HG02840 (cell line): ENCODE measurements at regions not wholly inside any gene's neighbourhood (a gene's known extent, or its start where the extent isn't known, plus 50 kb on each side); places are given as distances from the start of the nearest gene placed in this dataset.
"Not testable (repeated sequence)": the region's sequence is repeated elsewhere in the genome, so short reads cannot be mapped to it uniquely, and the experiment has no call there.

Source experiments
- ATAC-seq: cut with Tn5 transposase; IDR thresholded peaks from one replicate; pipeline ENCODE4 v1.9.1; 2021; ENCODE audit warnings: mild to moderate bottlenecking, moderate library complexity, moderate number of reproducible peaks; ENCODE audit not compliant: unreplicated experiment, low FRiP score

GRCh38 chr10:25849988-25850387, 84.0 kb upstream of the MYO3A start:
- ATAC-seq = no peak

- no peak for ATAC-seq
Observed at GRCh38 chr10:25851548-25851947, 82.5 kb upstream of the MYO3A start.

- no peak for ATAC-seq
Observed at GRCh38 chr10:25852364-25852941, 81.6 kb upstream of the MYO3A start.

GRCh38 chr10:25858076-25858475, 76.0 kb upstream of the MYO3A start:
- ATAC-seq = no peak

- ATAC-seq = no peak
Observed at GRCh38 chr10:25865267-25865666, 68.8 kb upstream of the MYO3A start.

GRCh38 chr10:25867321-25867720, 66.7 kb upstream of the MYO3A start:
- no peak for ATAC-seq

GRCh38 chr10:25869067-25869591, 64.9 kb upstream of the MYO3A start:
- ATAC-seq = no peak

GRCh38 chr10:25869609-25870008, 64.4 kb upstream of the MYO3A start:
- ATAC-seq = no peak

GRCh38 chr10:25874402-25874801, 59.6 kb upstream of the MYO3A start:
- not testable (repeated sequence) for ATAC-seq

- ATAC-seq = peak; percentile 87
Observed at GRCh38 chr10:25875556-25876165, 58.4 kb upstream of the MYO3A start.

- no peak for ATAC-seq
Observed at GRCh38 chr10:25877296-25877695, 56.7 kb upstream of the MYO3A start.
